ENCODE measurements at regions not wholly inside any gene's neighbourhood (a gene's known extent, or its start where the extent isn't known, plus 50 kb on each side); places are given as distances from the start of the nearest gene placed in this dataset.

GRCh38 chr4:44801384-44801783, 75.0 kb upstream of the GNPDA2 start:
- intact Hi-C loops (cut with DNase I): no loop called here
- DNase-seq: no peak

- intact Hi-C loops (cut with DNase I): no loop called here
- no peak for DNase-seq
Observed at GRCh38 chr4:44791831-44792230, 65.5 kb upstream of the GNPDA2 start.

GRCh38 chr4:44777115-44777514, 50.8 kb upstream of the GNPDA2 start:
- intact Hi-C loops (cut with DNase I): no loop called here
- DNase-seq: no peak

Data from head of caudate nucleus (tissue), 42 donors.